ENCODE measurements at regions not wholly inside any gene's neighbourhood (a gene's known extent, or its start where the extent isn't known, plus 50 kb on each side); places are given as distances from the start of the nearest gene placed in this dataset.
"Not testable (repeated sequence)": the region's sequence is repeated elsewhere in the genome, so short reads cannot be mapped to it uniquely, and the experiment has no call there.

- H3K27me3 ChIP-seq: no peaks in the 10 kb centered on the region
- DNase-seq: no peak
- no peak overlapping the region for H3K4me3 ChIP-seq
- H3K9me3 ChIP-seq: no peaks in the 10 kb centered on the region
- H3K27ac ChIP-seq: no peak overlapping the region
- in situ Hi-C loops (cut with MboI; ENCODE audit: low pct_ligation_motif_present in 1 of 4, low pct_unique_long_range_greater_than_20kb in 1 of 4, low sequenced_read_pairs in 3 of 4): no loop called here
- TF ChIP-seq POLR2A (IDR thresholded peaks at IDR 0.05) (no peak), POLR2AphosphoS5 (IDR thresholded peaks at IDR 0.05) (no peak), CTCF (IDR thresholded peaks at IDR 0.05) (no peak), EP300 (IDR thresholded peaks at IDR 0.05; ENCODE audit: low read depth) (no peak)
- H3K4me1 ChIP-seq: no peaks in the 10 kb centered on the region
- intact Hi-C loops (cut with DNase I; ENCODE audit: low total_unique reads): no loop called here
- 40% methylated on average over 2 of the region's 2 CpGs; no CpG with 5 or more reads in 1 of the 2 donors for WGBS, 2 donors (ENCODE audit: low coverage in 1 of 2)
- H3K36me3 ChIP-seq: no peaks in the 10 kb centered on the region
These were observed 110.0 kb downstream of the PSAT1 start for GRCh38 chr9:78406933-78407332.

GRCh38 chr9:78407636-78408312 lies 110.8 kb downstream of the PSAT1 start:
- 54 to 78% methylated on average over 6 to 8 of the region's 8 CpGs for WGBS, 2 donors (ENCODE audit: low coverage in 1 of 2)
- no peak for DNase-seq
- TF ChIP-seq POLR2AphosphoS5 (IDR thresholded peaks at IDR 0.05) (no peak), CTCF (IDR thresholded peaks at IDR 0.05) (no peak), EP300 (IDR thresholded peaks at IDR 0.05; ENCODE audit: low read depth) (no peak), POLR2A (IDR thresholded peaks at IDR 0.05) (no peak)
- Histone ChIP-seq H3K4me3 (no peak overlapping the region), H3K36me3 (no peaks in the 10 kb centered on the region), H3K9me3 (no peaks in the 10 kb centered on the region), H3K27me3 (no peaks in the 10 kb centered on the region), H3K4me1 (no peaks in the 10 kb centered on the region), H3K27ac (no peak overlapping the region)
- intact Hi-C loops (cut with DNase I; ENCODE audit: low total_unique reads): no loop called here
- in situ Hi-C loops (cut with MboI; ENCODE audit: low pct_ligation_motif_present in 1 of 4, low pct_unique_long_range_greater_than_20kb in 1 of 4, low sequenced_read_pairs in 3 of 4): no loop called here

GRCh38 chr9:78408388-78408787 lies 111.5 kb downstream of the PSAT1 start:
- no peak overlapping the region for H3K27ac ChIP-seq
- no peaks in the 10 kb centered on the region for H3K36me3 ChIP-seq
- 71 to 80% methylated on average over 1 of the region's 1 CpG for WGBS, 2 donors (ENCODE audit: low coverage in 1 of 2)
- DNase-seq: no peak
- intact Hi-C loops (cut with DNase I; ENCODE audit: low total_unique reads) (no loop called here), in situ Hi-C loops (cut with MboI; ENCODE audit: low pct_ligation_motif_present in 1 of 4, low pct_unique_long_range_greater_than_20kb in 1 of 4, low sequenced_read_pairs in 3 of 4) (no loop called here)
- H3K4me3 ChIP-seq: no peak overlapping the region
- TF ChIP-seq CTCF (IDR thresholded peaks at IDR 0.05): no peak
- TF ChIP-seq POLR2AphosphoS5 (IDR thresholded peaks at IDR 0.05): no peak
- TF ChIP-seq EP300 (IDR thresholded peaks at IDR 0.05; ENCODE audit: low read depth): no peak
- no peak for TF ChIP-seq POLR2A (IDR thresholded peaks at IDR 0.05)
- H3K27me3 ChIP-seq: no peaks in the 10 kb centered on the region
- no peaks in the 10 kb centered on the region for H3K9me3 ChIP-seq
- H3K4me1 ChIP-seq: no peaks in the 10 kb centered on the region

- H3K4me3 ChIP-seq; H3K27me3 ChIP-seq; H3K27ac ChIP-seq; H3K9me3 ChIP-seq; intact Hi-C loops (cut with DNase I; ENCODE audit: low total_unique reads); in situ Hi-C loops (cut with MboI; ENCODE audit: low pct_ligation_motif_present in 1 of 4, low pct_unique_long_range_greater_than_20kb in 1 of 4, low sequenced_read_pairs in 3 of 4); H3K4me1 ChIP-seq; DNase-seq; H3K36me3 ChIP-seq: not testable (repeated sequence)
- 80 to 94% methylated on average over 2 to 10 of the region's 25 CpGs for WGBS, 2 donors (ENCODE audit: low coverage in 1 of 2)
These were observed 113.1 kb downstream of the PSAT1 start for GRCh38 chr9:78409928-78410510.

- Histone ChIP-seq H3K36me3 (no peaks in the 10 kb centered on the region), H3K27ac (no peak overlapping the region), H3K4me3 (no peak overlapping the region), H3K9me3 (no peaks in the 10 kb centered on the region), H3K4me1 (no peaks in the 10 kb centered on the region), H3K27me3 (no peaks in the 10 kb centered on the region)
- no peak for TF ChIP-seq POLR2AphosphoS5 (IDR thresholded peaks at IDR 0.05)
- TF ChIP-seq EP300 (IDR thresholded peaks at IDR 0.05; ENCODE audit: low read depth): no peak
- TF ChIP-seq CTCF (IDR thresholded peaks at IDR 0.05): no peak
- no peak for TF ChIP-seq POLR2A (IDR thresholded peaks at IDR 0.05)
- in situ Hi-C loops (cut with MboI; ENCODE audit: low pct_ligation_motif_present in 1 of 4, low pct_unique_long_range_greater_than_20kb in 1 of 4, low sequenced_read_pairs in 3 of 4) (no loop called here), intact Hi-C loops (cut with DNase I; ENCODE audit: low total_unique reads) (no loop called here)
- DNase-seq: no peak
- WGBS, 2 donors (ENCODE audit: low coverage in 1 of 2): 70 to 74% methylated on average over 4 to 5 of the region's 5 CpGs
These were observed 125.4 kb downstream of the PSAT1 start for GRCh38 chr9:78422309-78422708.

All from transverse colon (tissue), 4 donors.